Activated naive CD8-positive, alpha-beta T cell treated with anti-CD3 and anti-CD28 coated beads, Interleukin-2, amount 50 U/mL, for 24 hours (primary cell): ENCODE measurements at regions not wholly inside any gene's neighbourhood (a gene's known extent, or its start where the extent isn't known, plus 50 kb on each side); places are given as distances from the start of the nearest gene placed in this dataset.
A peak's percentile ranks its signal among the peaks of the same experiment; 100 is the strongest.
"Not testable (repeated sequence)": the region's sequence is repeated elsewhere in the genome, so short reads cannot be mapped to it uniquely, and the experiment has no call there.

Experiments used
- ATAC-seq: fragments of 150-1000 bp; cut with Tn5 transposase; one replicate; pipeline ENCODE4 v1.10.0; 2021
- DNase-seq: peaks from one replicate; pipeline ENCODE4 v3.0.0; 2021
- H3K27ac Mint-ChIP-seq: one replicate; pipeline ENCODE4 v1.8.0; 2021; ENCODE audit warnings: mild to moderate bottlenecking, mixed read lengths
- H3K27me3 Mint-ChIP-seq: one replicate; pipeline ENCODE4 v1.8.0; 2021; ENCODE audit warnings: mixed read lengths
- H3K36me3 Mint-ChIP-seq: one replicate; pipeline ENCODE4 v1.8.0; 2021; ENCODE audit warnings: low read depth, mixed read lengths
- H3K4me1 Mint-ChIP-seq: one replicate; pipeline ENCODE4 v1.8.0; 2021; ENCODE audit warnings: mixed read lengths
- H3K4me3 Mint-ChIP-seq: one replicate; pipeline ENCODE4 v1.8.0; 2021; ENCODE audit warnings: mild to moderate bottlenecking, moderate library complexity, mixed read lengths
- H3K9me3 Mint-ChIP-seq: one replicate; pipeline ENCODE4 v1.8.0; 2021; ENCODE audit warnings: mixed read lengths

DNA sequence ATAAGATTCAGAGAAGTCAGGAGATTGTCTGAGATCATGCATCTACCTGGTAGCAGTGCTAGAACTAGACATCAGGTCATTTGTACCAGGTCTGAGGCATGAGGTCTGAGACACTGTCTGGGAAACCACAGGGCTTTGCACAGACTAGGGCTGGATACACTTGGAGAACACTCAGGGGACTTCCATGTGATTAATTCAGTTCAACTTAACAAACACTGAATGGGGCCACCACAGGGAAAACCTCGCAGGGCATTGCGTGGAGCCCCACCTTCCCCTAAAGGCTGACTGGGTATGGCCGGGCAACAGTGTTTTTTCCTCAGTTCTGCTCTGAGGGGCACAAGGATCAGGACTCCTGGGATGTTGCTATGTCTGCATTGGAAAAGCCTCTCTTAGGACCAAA lies 86.5 kb upstream of the WARS2 start:
- no peak for DNase-seq
- peaks cover 11% of the 10 kb centered on the region for H3K4me1 Mint-ChIP-seq
- no peak overlapping the region for H3K27ac Mint-ChIP-seq
- ATAC-seq = peak; percentile 69
- H3K27me3 Mint-ChIP-seq = no peaks in the 10 kb centered on the region
- H3K4me3 Mint-ChIP-seq = no peak overlapping the region
- H3K36me3 Mint-ChIP-seq = peaks cover 2% of the 10 kb centered on the region
- no peaks in the 10 kb centered on the region for H3K9me3 Mint-ChIP-seq

DNA sequence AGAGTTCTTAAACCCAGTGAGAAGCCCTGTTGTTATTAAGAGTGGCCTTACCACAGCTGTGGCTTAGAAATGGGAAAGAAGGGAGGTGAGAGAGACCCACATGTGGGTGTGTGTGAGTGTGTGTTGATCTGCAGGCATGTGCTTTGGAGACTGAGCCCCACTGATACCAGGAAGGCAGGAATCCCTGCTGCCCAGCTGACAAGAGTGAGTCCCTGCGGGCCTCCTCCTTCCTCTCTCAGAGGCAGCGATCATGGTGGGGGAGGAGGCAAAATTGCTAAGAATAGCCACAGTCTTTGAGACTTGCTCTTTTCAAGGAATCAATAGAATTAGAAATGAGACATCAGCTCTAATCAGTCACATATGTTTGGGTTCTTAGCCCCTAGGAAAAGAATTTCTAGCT lies 87.0 kb upstream of the WARS2 start:
- ATAC-seq (no peak), DNase-seq (no peak)
- Mint-ChIP-seq H3K4me1 (peaks cover 8% of the 10 kb centered on the region), H3K9me3 (no peaks in the 10 kb centered on the region), H3K4me3 (no peak overlapping the region), H3K27me3 (no peaks in the 10 kb centered on the region), H3K27ac (no peak overlapping the region), H3K36me3 (no peaks in the 10 kb centered on the region)

DNA sequence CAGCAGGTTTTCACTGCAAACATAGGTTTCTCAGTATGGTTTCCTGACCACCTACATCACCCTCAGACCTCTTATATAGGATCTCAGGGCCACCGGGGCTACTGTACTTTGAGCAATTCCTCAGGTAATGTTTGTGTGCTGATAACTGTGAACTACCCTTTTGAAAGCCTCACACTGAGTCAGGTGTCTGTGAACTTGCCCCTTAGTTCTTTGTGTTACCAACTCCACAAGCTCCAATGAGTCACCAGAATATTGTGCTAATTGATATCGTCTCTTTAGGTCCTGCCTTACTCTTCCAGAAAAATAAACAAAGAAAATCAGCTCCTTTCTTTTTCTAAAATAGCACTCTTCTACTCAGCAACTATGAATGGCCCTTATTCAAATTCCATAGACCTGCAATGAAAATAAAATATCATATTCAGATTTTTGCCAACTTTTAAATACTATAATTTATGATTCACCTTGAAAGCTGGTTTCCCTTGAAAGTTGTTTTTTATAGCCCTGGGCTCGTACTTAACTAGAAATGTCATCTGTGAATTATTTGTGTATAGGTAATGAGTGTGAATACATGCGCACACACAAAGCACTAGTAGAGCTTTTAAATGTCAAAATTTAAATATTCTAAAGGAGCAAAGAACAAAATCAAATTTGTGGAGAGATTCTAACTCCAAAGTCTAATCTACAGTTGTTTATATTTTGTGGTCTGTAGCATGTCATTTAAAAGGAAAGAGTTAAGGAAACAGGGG lies 88.1 kb upstream of the WARS2 start:
- Mint-ChIP-seq H3K36me3 (peaks cover 1% of the 10 kb centered on the region), H3K4me1 (peaks cover 6% of the 10 kb centered on the region), H3K27ac (no peak overlapping the region), H3K9me3 (no peaks in the 10 kb centered on the region), H3K4me3 (no peak overlapping the region), H3K27me3 (no peaks in the 10 kb centered on the region)
- ATAC-seq = no peak
- DNase-seq = no peak

DNA sequence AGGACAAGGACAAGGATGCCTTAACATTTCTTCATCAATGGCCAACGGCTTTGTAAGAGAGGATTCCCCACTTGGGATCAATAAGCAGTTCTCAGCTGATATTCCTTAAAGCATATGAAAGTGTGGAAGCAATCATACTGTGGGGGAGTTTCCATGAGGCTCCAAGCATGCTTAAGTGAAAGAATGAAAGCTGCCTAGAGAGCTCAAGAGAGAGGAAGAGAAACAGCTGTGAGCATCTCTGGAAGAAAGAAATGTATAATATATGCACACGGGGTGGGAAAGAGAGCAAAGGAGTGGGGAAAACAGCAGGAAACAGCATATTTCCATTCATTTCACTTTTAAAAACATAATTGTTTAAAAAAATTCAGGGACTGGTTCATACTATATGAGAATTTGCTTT lies 94.7 kb upstream of the WARS2 start:
- H3K36me3 Mint-ChIP-seq = peaks cover 5% of the 10 kb centered on the region
- no peak overlapping the region for H3K4me3 Mint-ChIP-seq
- no peaks in the 10 kb centered on the region for H3K27me3 Mint-ChIP-seq
- no peak overlapping the region for H3K27ac Mint-ChIP-seq
- H3K4me1 Mint-ChIP-seq = no peaks in the 10 kb centered on the region
- DNase-seq (no peak), ATAC-seq (no peak)
- no peaks in the 10 kb centered on the region for H3K9me3 Mint-ChIP-seq

DNA sequence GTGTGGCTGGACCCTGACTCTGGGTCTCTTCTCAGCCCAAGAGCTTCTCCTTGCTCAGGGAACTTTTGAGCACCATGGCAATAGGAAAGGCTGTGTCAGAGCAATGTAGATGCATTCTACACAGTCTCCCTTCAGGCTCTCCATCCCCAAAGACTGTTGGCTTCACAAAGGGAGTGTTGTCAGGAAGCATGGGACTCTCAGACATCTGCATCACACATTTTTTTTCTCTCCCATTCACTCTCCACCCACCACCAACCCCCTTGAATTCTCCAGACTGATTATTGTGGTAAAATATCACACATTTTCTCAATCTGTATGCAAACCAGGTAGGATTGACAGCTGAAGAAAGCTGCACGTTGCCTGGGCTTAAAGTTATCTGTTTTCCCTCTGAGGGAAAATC lies 105.4 kb upstream of the WARS2 start:
- no peak overlapping the region for H3K27ac Mint-ChIP-seq
- DNase-seq (no peak), ATAC-seq (no peak)
- no peaks in the 10 kb centered on the region for H3K9me3 Mint-ChIP-seq
- no peaks in the 10 kb centered on the region for H3K27me3 Mint-ChIP-seq
- H3K4me3 Mint-ChIP-seq = no peak overlapping the region
- H3K4me1 Mint-ChIP-seq = no peaks in the 10 kb centered on the region
- no peaks in the 10 kb centered on the region for H3K36me3 Mint-ChIP-seq

DNA sequence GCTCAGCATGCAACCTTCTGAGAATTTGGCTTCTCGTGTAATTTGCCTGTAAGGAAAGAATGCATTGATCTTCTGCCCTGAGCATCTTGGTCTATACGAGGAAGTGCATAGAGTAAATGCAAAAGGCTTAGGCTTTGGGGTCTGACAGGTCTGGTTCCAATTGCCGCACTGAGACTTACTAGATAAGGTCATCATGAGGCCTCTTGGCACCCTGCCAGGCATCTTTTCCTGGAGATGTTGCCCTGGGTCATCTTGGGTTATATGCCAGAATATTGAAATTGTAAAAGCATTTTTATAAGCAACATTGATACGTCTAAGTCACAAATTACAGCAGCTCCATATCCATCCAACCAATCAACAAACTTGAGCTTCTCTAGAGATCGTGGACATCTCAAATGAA lies 108.8 kb upstream of the WARS2 start:
- Mint-ChIP-seq H3K4me3 (no peak overlapping the region), H3K27ac (no peak overlapping the region), H3K9me3 (no peaks in the 10 kb centered on the region), H3K4me1 (no peaks in the 10 kb centered on the region), H3K36me3 (no peaks in the 10 kb centered on the region), H3K27me3 (no peaks in the 10 kb centered on the region)
- DNase-seq (no peak), ATAC-seq (no peak)

DNA sequence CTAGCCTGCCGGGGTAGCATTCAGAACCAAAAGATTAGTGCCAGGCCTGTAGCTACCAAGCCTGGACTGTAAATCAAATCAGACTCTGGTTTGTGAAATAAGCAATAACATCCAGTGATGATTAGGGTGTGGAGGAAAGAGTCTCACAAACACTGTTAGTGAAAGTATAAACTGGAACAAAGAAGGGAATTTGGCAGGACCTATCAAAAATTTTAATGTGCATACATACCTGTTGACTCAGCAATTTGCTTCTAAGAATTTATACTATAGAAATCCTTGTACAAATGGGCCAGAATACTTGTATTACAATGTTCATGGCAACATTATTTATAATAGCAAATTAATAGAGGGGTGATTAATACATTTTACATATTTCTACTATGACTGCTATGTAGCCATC lies 109.8 kb upstream of the WARS2 start:
- H3K27me3 Mint-ChIP-seq = no peaks in the 10 kb centered on the region
- ATAC-seq (no peak), DNase-seq (no peak)
- H3K4me1 Mint-ChIP-seq = no peaks in the 10 kb centered on the region
- H3K4me3 Mint-ChIP-seq = no peak overlapping the region
- no peaks in the 10 kb centered on the region for H3K9me3 Mint-ChIP-seq
- H3K36me3 Mint-ChIP-seq = peaks cover under 1% of the 10 kb centered on the region
- no peak overlapping the region for H3K27ac Mint-ChIP-seq

DNA sequence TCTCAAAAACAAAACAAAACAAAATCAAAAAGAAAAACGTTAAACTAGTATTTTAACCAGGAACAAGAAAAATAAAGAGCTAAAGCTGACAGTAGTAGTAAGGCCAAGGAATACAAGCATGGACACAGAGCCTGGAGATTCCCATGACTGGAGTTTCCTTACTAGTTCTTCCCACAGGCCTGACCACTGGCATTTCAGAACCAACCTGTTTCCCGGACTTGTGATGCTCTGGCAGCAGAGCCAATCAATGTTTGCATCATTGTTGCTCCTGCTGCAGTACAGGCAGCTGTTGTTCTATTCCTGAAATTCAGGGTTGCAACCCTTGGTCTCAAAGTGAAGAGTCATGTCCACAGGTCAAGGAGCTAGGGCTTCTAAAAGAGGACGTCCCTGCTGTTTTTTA lies 111.3 kb upstream of the WARS2 start:
- Mint-ChIP-seq H3K9me3 (no peaks in the 10 kb centered on the region), H3K4me1 (no peaks in the 10 kb centered on the region), H3K27ac (no peak overlapping the region), H3K27me3 (no peaks in the 10 kb centered on the region), H3K36me3 (peaks cover 2% of the 10 kb centered on the region), H3K4me3 (no peak overlapping the region)
- ATAC-seq (no peak), DNase-seq (no peak)

DNA sequence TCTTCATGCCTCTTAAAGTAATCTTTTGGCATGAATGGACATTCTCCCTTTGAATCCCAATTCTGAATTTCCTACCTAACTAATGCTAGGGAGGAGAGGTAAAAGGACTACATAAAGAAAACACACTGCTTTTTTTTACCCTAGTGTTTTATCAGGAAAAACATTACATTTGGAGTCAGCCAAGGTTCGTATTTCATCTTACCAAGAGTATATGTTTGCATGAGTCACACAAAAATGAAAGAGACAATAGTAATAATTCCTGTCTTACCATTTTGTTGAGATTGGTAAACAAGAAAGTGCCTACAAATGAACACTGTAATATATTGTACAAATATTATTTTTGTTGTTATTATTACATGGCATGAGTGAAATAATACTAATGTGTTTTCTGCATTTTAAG lies 112.9 kb upstream of the WARS2 start:
- DNase-seq (no peak), ATAC-seq (no peak)
- Mint-ChIP-seq H3K9me3 (peaks cover 7% of the 10 kb centered on the region), H3K4me1 (no peaks in the 10 kb centered on the region), H3K27me3 (no peaks in the 10 kb centered on the region), H3K4me3 (no peak overlapping the region), H3K36me3 (peaks cover 6% of the 10 kb centered on the region), H3K27ac (no peak overlapping the region)

DNA sequence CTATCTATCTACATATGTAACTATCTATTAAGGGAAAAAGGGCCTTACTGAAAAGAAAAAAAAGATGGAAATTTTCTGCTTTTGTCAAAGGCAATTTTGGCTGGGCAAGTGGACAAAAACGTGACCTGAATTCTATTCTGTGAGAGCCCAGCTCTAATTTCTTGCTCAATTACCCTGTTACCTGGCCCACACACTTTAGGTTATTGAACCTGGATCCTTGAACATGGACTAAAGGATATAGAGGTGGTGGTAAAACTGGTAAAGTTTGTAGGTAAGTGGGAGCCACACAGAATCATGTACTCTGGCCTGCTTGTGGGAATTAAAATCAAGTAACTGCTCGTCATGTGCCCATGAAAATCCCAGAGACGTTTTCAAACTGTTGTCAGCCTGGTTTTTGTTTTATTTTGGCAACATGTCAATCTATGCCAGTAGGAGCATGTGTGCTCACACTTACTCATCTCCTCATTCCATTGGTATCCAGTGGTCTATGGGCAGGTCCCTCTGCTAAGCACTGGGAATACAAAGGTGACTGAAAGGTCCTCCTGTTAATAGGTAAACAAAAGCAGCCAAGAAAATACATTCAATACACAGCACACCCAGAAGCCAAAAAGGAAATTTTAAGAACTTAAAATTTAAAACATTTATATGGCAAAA lies 113.7 kb upstream of the WARS2 start:
- ATAC-seq (no peak), DNase-seq (no peak)
- H3K9me3 Mint-ChIP-seq = peaks cover 12% of the 10 kb centered on the region
- H3K27ac Mint-ChIP-seq = no peak overlapping the region
- no peaks in the 10 kb centered on the region for H3K27me3 Mint-ChIP-seq
- no peak overlapping the region for H3K4me3 Mint-ChIP-seq
- H3K36me3 Mint-ChIP-seq = peaks cover 6% of the 10 kb centered on the region
- no peaks in the 10 kb centered on the region for H3K4me1 Mint-ChIP-seq

DNA sequence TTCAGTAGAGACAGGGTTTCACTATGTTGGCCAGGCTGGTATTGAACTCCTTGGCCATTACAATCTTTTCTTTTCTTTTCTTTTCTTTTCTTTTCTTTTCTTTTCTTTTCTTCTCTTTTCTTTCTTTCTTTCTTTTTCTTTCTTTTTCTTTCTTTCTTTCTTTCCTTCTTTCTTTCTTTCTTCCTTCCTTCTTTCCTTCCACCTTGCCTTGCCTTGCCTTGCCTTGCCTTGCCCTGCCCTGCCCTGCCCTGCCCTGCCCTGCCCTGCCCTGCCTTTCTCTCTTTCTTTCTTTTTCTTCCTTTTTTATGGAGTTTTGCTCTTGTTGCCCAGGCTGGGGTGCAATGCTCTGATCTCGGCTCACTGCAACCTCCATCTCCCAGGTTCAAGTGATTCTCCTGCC lies 112.5 kb upstream of the HAO2 start:
- not testable (repeated sequence) for H3K36me3 Mint-ChIP-seq, H3K27ac Mint-ChIP-seq, H3K27me3 Mint-ChIP-seq, DNase-seq, ATAC-seq, H3K4me3 Mint-ChIP-seq, H3K4me1 Mint-ChIP-seq
- H3K9me3 Mint-ChIP-seq = peaks cover 12% of the 10 kb centered on the region

DNA sequence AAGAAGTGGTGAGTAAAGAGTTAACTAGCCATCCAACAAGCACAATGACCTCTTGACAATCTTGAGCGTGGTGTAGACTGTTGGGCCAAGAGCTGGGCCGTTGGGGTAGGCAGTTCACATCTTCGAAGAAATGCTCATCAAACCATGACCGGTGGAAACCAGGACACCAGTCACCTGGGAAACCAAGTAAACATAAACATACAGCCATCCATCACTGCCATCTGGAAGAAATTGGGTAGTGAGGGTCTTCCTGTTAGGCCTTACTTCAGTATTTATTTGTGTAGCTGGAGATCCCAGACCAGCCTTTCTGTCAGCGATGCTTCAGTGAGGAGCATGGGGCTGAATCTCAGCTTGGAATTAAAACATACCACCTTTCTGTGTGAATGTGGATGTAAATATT lies 108.1 kb upstream of the HAO2 start:
- DNase-seq (no peak), ATAC-seq (no peak)
- Mint-ChIP-seq H3K4me1 (no peaks in the 10 kb centered on the region), H3K36me3 (peaks cover 4% of the 10 kb centered on the region), H3K27ac (no peak overlapping the region), H3K4me3 (no peak overlapping the region), H3K27me3 (no peaks in the 10 kb centered on the region), H3K9me3 (peaks cover 12% of the 10 kb centered on the region)

DNA sequence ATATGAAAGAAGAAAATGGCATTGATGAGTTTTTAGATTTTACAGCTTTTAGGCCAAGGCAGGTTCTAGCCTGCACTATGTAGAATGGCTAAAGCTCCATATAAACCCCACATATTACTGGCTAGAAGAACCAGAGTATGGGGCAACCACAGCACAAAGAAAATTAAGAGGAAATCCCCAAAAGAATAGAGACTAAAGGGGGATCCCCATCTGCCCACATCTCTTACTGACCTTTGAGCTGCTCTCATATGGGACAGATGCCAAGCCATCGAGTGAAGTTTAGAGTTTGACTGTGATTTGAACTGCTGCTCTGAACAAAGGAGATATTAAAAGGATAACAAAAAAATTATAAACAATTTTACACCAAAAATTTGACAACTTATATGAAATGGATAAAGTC lies 102.2 kb upstream of the HAO2 start:
- DNase-seq (peak; percentile 14), ATAC-seq (peak; percentile 91)
- H3K9me3 Mint-ChIP-seq = no peaks in the 10 kb centered on the region
- H3K36me3 Mint-ChIP-seq = no peaks in the 10 kb centered on the region
- peaks cover 10% of the 10 kb centered on the region for H3K27me3 Mint-ChIP-seq
- H3K4me1 Mint-ChIP-seq = peaks cover 9% of the 10 kb centered on the region
- H3K27ac Mint-ChIP-seq = no peak overlapping the region
- H3K4me3 Mint-ChIP-seq = no peak overlapping the region

DNA sequence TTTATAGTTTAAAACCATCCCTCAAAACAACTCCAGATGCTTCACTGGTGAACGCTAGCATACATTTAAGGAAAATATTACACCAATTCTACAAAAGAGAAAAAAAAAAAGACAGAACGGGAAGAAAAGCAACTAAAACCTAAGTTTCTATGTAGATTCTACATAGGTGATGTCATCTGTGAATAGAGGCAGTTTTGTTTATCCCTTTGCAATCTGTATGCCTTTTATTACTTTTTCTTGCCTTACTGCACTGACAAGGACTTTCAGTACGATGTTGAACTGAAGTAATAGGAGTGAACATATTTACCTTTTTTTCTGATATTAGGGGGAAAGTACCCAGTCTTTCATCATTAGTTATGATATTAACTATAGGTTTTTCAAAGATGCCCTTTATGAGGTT lies 101.7 kb upstream of the HAO2 start:
- ATAC-seq (no peak), DNase-seq (no peak)
- peaks cover 9% of the 10 kb centered on the region for H3K4me1 Mint-ChIP-seq
- no peaks in the 10 kb centered on the region for H3K36me3 Mint-ChIP-seq
- no peaks in the 10 kb centered on the region for H3K9me3 Mint-ChIP-seq
- no peak overlapping the region for H3K4me3 Mint-ChIP-seq
- H3K27me3 Mint-ChIP-seq = peaks cover 10% of the 10 kb centered on the region
- no peak overlapping the region for H3K27ac Mint-ChIP-seq

DNA sequence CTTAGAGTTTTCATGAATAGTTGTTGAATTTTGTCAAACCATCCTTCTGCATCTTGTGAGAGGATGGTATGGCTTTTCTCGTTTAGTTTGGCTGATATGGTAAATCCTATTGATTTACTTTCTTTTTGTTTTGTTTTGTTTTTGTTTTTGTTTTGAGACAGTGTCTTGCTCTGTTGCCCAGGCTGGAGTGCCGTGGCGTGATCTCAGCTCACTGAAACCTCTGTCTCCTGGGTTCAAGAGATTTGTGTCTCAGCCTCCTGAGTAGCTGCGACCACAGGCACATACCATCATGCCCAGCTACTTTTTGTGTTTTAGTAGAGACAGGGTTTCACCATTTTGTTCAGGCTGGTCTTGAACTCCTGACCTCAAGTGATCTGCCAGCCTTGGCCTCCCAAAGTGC lies 101.3 kb upstream of the HAO2 start:
- H3K9me3 Mint-ChIP-seq, H3K4me3 Mint-ChIP-seq, ATAC-seq, DNase-seq, H3K36me3 Mint-ChIP-seq, H3K27ac Mint-ChIP-seq, H3K4me1 Mint-ChIP-seq: not testable (repeated sequence)
- H3K27me3 Mint-ChIP-seq = peaks cover 12% of the 10 kb centered on the region
